HG02981 (cell line): ENCODE measurements at regions not wholly inside any gene's neighbourhood (a gene's known extent, or its start where the extent isn't known, plus 50 kb on each side); places are given as distances from the start of the nearest gene placed in this dataset.
"Not testable (repeated sequence)": the region's sequence is repeated elsewhere in the genome, so short reads cannot be mapped to it uniquely, and the experiment has no call there.

Experiments
- ATAC-seq: cut with Tn5 transposase; IDR thresholded peaks from one replicate; pipeline ENCODE4 v1.9.1; 2021; ENCODE audit warnings: mild to moderate bottlenecking, moderate library complexity; ENCODE audit not compliant: unreplicated experiment

GRCh38 chr18:1784113-1784512, 787.2 kb downstream of the METTL4 start:
- ATAC-seq, result no peak

- not testable (repeated sequence) for ATAC-seq
Measured at GRCh38 chr18:1785980-1786379, 785.3 kb downstream of the METTL4 start.

GRCh38 chr18:1796636-1797035, 774.7 kb downstream of the METTL4 start:
- no peak for ATAC-seq

GRCh38 chr18:1797235-1797634, 774.1 kb downstream of the METTL4 start:
- ATAC-seq, result no peak

GRCh38 chr18:1805521-1805920, 765.8 kb downstream of the METTL4 start:
- no peak for ATAC-seq

GRCh38 chr18:1806884-1807615, 764.3 kb downstream of the METTL4 start:
- ATAC-seq, result no peak

- no peak for ATAC-seq
Measured at GRCh38 chr18:1811282-1811681, 760.0 kb downstream of the METTL4 start.

GRCh38 chr18:1825296-1825695, 746.0 kb downstream of the METTL4 start:
- ATAC-seq, result no peak

GRCh38 chr18:1840878-1841277, 730.4 kb downstream of the METTL4 start:
- ATAC-seq, result no peak

- no peak for ATAC-seq
Measured at GRCh38 chr18:1846640-1847039, 724.7 kb downstream of the METTL4 start.

GRCh38 chr18:1848716-1849115, 722.6 kb downstream of the METTL4 start:
- ATAC-seq, result no peak

GRCh38 chr18:1849386-1849785, 721.9 kb downstream of the METTL4 start:
- no peak for ATAC-seq

GRCh38 chr18:1857281-1857680, 714.0 kb downstream of the METTL4 start:
- ATAC-seq, result not testable (repeated sequence)

- no peak for ATAC-seq
Measured at GRCh38 chr18:1861473-1861872, 709.8 kb downstream of the METTL4 start.

- ATAC-seq, result no peak
Measured at GRCh38 chr18:1865869-1866268, 705.4 kb downstream of the METTL4 start.

- no peak for ATAC-seq
Measured at GRCh38 chr18:1872274-1872673, 699.0 kb downstream of the METTL4 start.

GRCh38 chr18:1875219-1875618, 696.1 kb downstream of the METTL4 start:
- ATAC-seq, result no peak

- ATAC-seq, result no peak
Measured at GRCh38 chr18:1884623-1885022, 686.7 kb downstream of the METTL4 start.

- no peak for ATAC-seq
Measured at GRCh38 chr18:1891641-1892040, 679.7 kb downstream of the METTL4 start.

- ATAC-seq, result no peak
Measured at GRCh38 chr18:1892191-1892590, 679.1 kb downstream of the METTL4 start.

GRCh38 chr18:1895456-1896185, 675.7 kb downstream of the METTL4 start:
- no peak for ATAC-seq

GRCh38 chr18:1906421-1906820, 664.9 kb downstream of the METTL4 start:
- ATAC-seq, result no peak
